SK-N-SH treated with all-trans-retinoic acid at 6 μM for 48 hours (cell line): ENCODE measurements at regions not wholly inside any gene's neighbourhood (a gene's known extent, or its start where the extent isn't known, plus 50 kb on each side); places are given as distances from the start of the nearest gene placed in this dataset.

ENCODE experiments used
- ARNTL ChIP-seq: fragments of 450-650 bp; formaldehyde crosslinking; IDR thresholded peaks from 2 replicates; pipeline ENCODE4 v1.5.0; 2020; ENCODE audit warnings: low read depth, mild to moderate bottlenecking, moderate library complexity, borderline replicate concordance
- CREB5 ChIP-seq: fragments of 250-450 bp; sonication (Bioruptor Pico); IDR thresholded peaks from 2 replicates; pipeline ENCODE4 v1.5.1; 2020; ENCODE audit warnings: low read depth, mild to moderate bottlenecking, moderate library complexity
- CSRNP3 ChIP-seq: fragments of 250-450 bp; sonication (Bioruptor Pico); IDR thresholded peaks from 2 replicates; pipeline ENCODE4 v1.5.1; 2021; ENCODE audit warnings: mild to moderate bottlenecking, moderate library complexity
- GLIS3 ChIP-seq: fragments of 250-450 bp; sonication (Bioruptor Pico); IDR thresholded peaks from 2 replicates; pipeline ENCODE4 v1.5.0; 2020; ENCODE audit warnings: mild to moderate bottlenecking, moderate library complexity
- OSR1 ChIP-seq: fragments of 250-450 bp; sonication (Bioruptor Pico); IDR thresholded peaks from 2 replicates; pipeline ENCODE4 v1.8.0; 2022; ENCODE audit warnings: moderate library complexity, mild to moderate bottlenecking, inconsistent platforms
- PATZ1 ChIP-seq: fragments of 250-450 bp; sonication (Bioruptor Pico); IDR thresholded peaks from 2 replicates; pipeline ENCODE4 v1.8.0; 2020; ENCODE audit warnings: mild to moderate bottlenecking, moderate library complexity, borderline replicate concordance
- PPARA ChIP-seq: fragments of 250-450 bp; sonication (Bioruptor Pico); IDR thresholded peaks from 2 replicates; pipeline ENCODE4 v1.5.0; 2020; ENCODE audit warnings: mild to moderate bottlenecking, borderline replicate concordance
- RARB ChIP-seq: fragments of 250-450 bp; sonication (Bioruptor Pico); IDR thresholded peaks from 2 replicates; pipeline ENCODE4 v1.8.0; 2021; ENCODE audit warnings: mild to moderate bottlenecking, moderate library complexity
- TCF4 ChIP-seq: fragments of 250-450 bp; sonication (Bioruptor Pico); IDR thresholded peaks from 2 replicates; pipeline ENCODE4 v1.8.0; 2021; ENCODE audit warnings: mild to moderate bottlenecking, moderate library complexity, borderline replicate concordance
- TOX ChIP-seq: fragments of 250-450 bp; sonication (Bioruptor Pico); IDR thresholded peaks from 2 replicates; pipeline ENCODE4 v1.8.0; 2021; ENCODE audit warnings: mild to moderate bottlenecking, moderate library complexity, borderline replicate concordance
- ZFP3 ChIP-seq: fragments of 250-450 bp; sonication (Bioruptor Pico); IDR thresholded peaks from 2 replicates; pipeline ENCODE4 v1.5.0; 2020; ENCODE audit warnings: mild to moderate bottlenecking, moderate library complexity
- ZNF70 ChIP-seq: fragments of 450-650 bp; formaldehyde crosslinking; IDR thresholded peaks from 2 replicates; pipeline ENCODE4 v1.5.0; 2020; ENCODE audit warnings: mild to moderate bottlenecking, moderate library complexity
- ZNF8 ChIP-seq: fragments of 450-650 bp; formaldehyde crosslinking; IDR thresholded peaks from 2 replicates; pipeline ENCODE4 v1.5.0; 2020; ENCODE audit warnings: mild to moderate bottlenecking, moderate library complexity

GRCh38 chr13:81493144-81493543 lies 1152.2 kb upstream of the SPRY2 start:
- TF ChIP-seq TCF4 (CRISPR knock-in tag) (no peak), PATZ1 (CRISPR knock-in tag) (no peak), PPARA (CRISPR knock-in tag) (no peak), ZNF8 (no peak), ZFP3 (CRISPR knock-in tag) (no peak), ARNTL (CRISPR knock-in tag) (no peak), CSRNP3 (CRISPR knock-in tag) (no peak), CREB5 (no peak), TOX (no peak), ZNF70 (no peak), OSR1 (CRISPR knock-in tag) (no peak), GLIS3 (CRISPR knock-in tag) (no peak), RARB (CRISPR knock-in tag) (no peak)
